K562 (cell line): ENCODE measurements at regions not wholly inside any gene's neighbourhood (a gene's known extent, or its start where the extent isn't known, plus 50 kb on each side); places are given as distances from the start of the nearest gene placed in this dataset.

Source experiments
- ATAC-seq: fragments of 200-7000 bp; cut with Tn5 transposase; 3 replicates; pipeline ENCODE4 v1.9.1; 2020; ENCODE audit warnings: moderate library complexity
- BruUV-seq: library from RNA; stranded (reverse); fragments of 400-500 nt; replicated peaks from 2 replicates; lab custom pipeline; 2021; lab: Mats Ljungman, UMichigan
- CTCF ChIA-PET: fragments of 300-600 bp; formaldehyde crosslinking; extraction: SDS; loops from one replicate; lab custom pipeline; 2021; ENCODE audit warnings: low intra/inter-chr PET ratio; lab: Yijun Ruan, JAX
- POLR2A ChIA-PET: fragments of 300-600, 350-650 bp; sonication (Branson Sonifier 250); formaldehyde crosslinking; extraction: SDS; loops from one replicate; lab custom pipeline; 2021; ENCODE audit warnings: antibody characterized with exemption, inconsistent platforms; lab: Yijun Ruan, JAX
- DNase-seq, 4 experiments: peaks; one replicate each; pipeline versions ENCODE4 v3.0.0 to v3.0.0-alpha.2; 2011 to 2018; ENCODE audit warnings: low spot score in 3 of 4, mixed read lengths in 3 of 4; ENCODE audit errors: extremely low read depth in 1 of 4
- FAIRE-seq: peaks from 2 replicates; lab custom pipeline; 2011; peaks lifted over from hg19 to GRCh38; lab: Jason Lieb, UNC
- H2AFZ ChIP-seq: 2 replicates; pipeline ENCODE4 v1.6.0; 2011; ENCODE audit warnings: low read depth, low read length, control low read depth, inconsistent platforms
- H3K27ac ChIP-seq: fragments of 200-600 bp; 3 replicates; pipeline ENCODE4 v1.8.0; 2011; ENCODE audit warnings: low read depth, mild to moderate bottlenecking, control low read depth, inconsistent platforms, low read length, moderate library complexity, mixed read lengths; ENCODE audit errors: extremely low read depth
- H3K27me3 ChIP-seq, 2 experiments: fragments of 300-600 bp in 1 of 2; 2 replicates in 1 of 2; 3 replicates in 1 of 2; pipeline versions ENCODE4 v1.6.0 to v1.8.0; 2011; ENCODE audit warnings: inconsistent platforms in 2 of 2, low read length in 2 of 2, mild to moderate bottlenecking in 1 of 2, mixed read lengths in 1 of 2, moderate library complexity in 1 of 2; ENCODE audit not compliant: control insufficient read depth in 2 of 2, insufficient read depth in 2 of 2
- H3K36me3 ChIP-seq: fragments of 300-600 bp; 3 replicates; pipeline ENCODE4 v1.8.0; 2011; ENCODE audit warnings: mild to moderate bottlenecking, low read length, inconsistent platforms; ENCODE audit not compliant: control insufficient read depth, insufficient read depth
- H3K4me1 ChIP-seq, 2 experiments: fragments of 200-600 bp in 1 of 2; replicated peaks in 1 of 2; 2 replicates in 1 of 2; 3 replicates in 1 of 2; pipeline versions ENCODE4 v1.5.1 to v1.8.0; 2011; ENCODE audit warnings: inconsistent platforms in 2 of 2, low read length in 2 of 2, mild to moderate bottlenecking in 1 of 2, mixed read lengths in 1 of 2, moderate library complexity in 1 of 2; ENCODE audit not compliant: control insufficient read depth in 2 of 2, insufficient read depth in 2 of 2
- H3K4me2 ChIP-seq: 2 replicates; pipeline ENCODE4 v1.6.1; 2011; ENCODE audit warnings: low read length, control low read depth, inconsistent platforms, mixed read lengths; ENCODE audit not compliant: insufficient read depth
- H3K4me3 ChIP-seq: fragments of 200-600 bp; sonication (generic), shearing (Covaris generic); 2 replicates; pipeline ENCODE4 v1.5.1; 2016; ENCODE audit warnings: control low read depth, inconsistent platforms
- H3K79me2 ChIP-seq: fragments of 200-600 bp; 3 replicates; pipeline ENCODE4 v1.8.0; 2011; ENCODE audit warnings: low read length, inconsistent platforms; ENCODE audit not compliant: control insufficient read depth, insufficient read depth
- H3K9ac ChIP-seq, 2 experiments: 2 replicates each; pipeline versions ENCODE4 v1.6.0 to v1.6.1; 2011; ENCODE audit warnings: low read depth in 2 of 2, low read length in 2 of 2, control low read depth in 1 of 2, inconsistent platforms in 1 of 2, mild to moderate bottlenecking in 1 of 2, mixed read lengths in 1 of 2; ENCODE audit not compliant: insufficient read depth in 1 of 2
- H3K9me1 ChIP-seq: one replicate; pipeline ENCODE4 v1.6.0; 2011; ENCODE audit warnings: inconsistent platforms, mild to moderate bottlenecking, low read length, moderate library complexity; ENCODE audit not compliant: control insufficient read depth, insufficient read depth
- H3K9me3 ChIP-seq: replicated peaks from 2 replicates; pipeline ENCODE4 v1.5.1; 2011; ENCODE audit warnings: low read depth, low read length, inconsistent platforms; ENCODE audit not compliant: control insufficient read depth, insufficient read depth
- H4K20me1 ChIP-seq: replicated peaks from 2 replicates; pipeline ENCODE4 v1.6.1; 2011; ENCODE audit warnings: low read length, inconsistent platforms, mixed read lengths; ENCODE audit not compliant: control insufficient read depth, insufficient read depth
- ETV6 ChIP-seq, 3 experiments: fragments of 150-350 bp in 1 of 3; sonication (generic) in 1 of 3; formaldehyde crosslinking in 1 of 3; IDR thresholded peaks; 2 replicates each; pipeline versions ENCODE4 v1.6.1 to v1.8.0; 2014 to 2022; ENCODE audit warnings: borderline replicate concordance in 2 of 3, low read depth in 2 of 3, antibody characterized with exemption in 1 of 3, low read length in 1 of 3, mild to moderate bottlenecking in 1 of 3, missing genetic modification reagents in 1 of 3
- GTF2A2 ChIP-seq: IDR thresholded peaks from 2 replicates; pipeline ENCODE4 v1.6.1; 2016; ENCODE audit warnings: mild to moderate bottlenecking, missing genetic modification characterization, missing compliant biosample characterization
- HDAC1 ChIP-seq, 2 experiments: fragments of 450-650 bp; IDR thresholded peaks; 2 replicates each; pipeline ENCODE4 v1.6.1; 2016 to 2017; ENCODE audit warnings: inconsistent platforms in 1 of 2, mild to moderate bottlenecking in 1 of 2, moderate library complexity in 1 of 2
- HNRNPK ChIP-seq: fragments of 200-400 bp; formaldehyde crosslinking; IDR thresholded peaks from one replicate; pipeline ENCODE4 v1.6.1; 2018; ENCODE audit warnings: mild to moderate bottlenecking, low read depth, low read length; ENCODE audit not compliant: poor library complexity, severe bottlenecking
- NR4A1 ChIP-seq, 2 experiments: fragments of 250-450 bp in 1 of 2; fragments of 450-650 bp in 1 of 2; sonication (Bioruptor Pico) in 1 of 2; IDR thresholded peaks; 2 replicates each; pipeline versions ENCODE4 v1.4.0 to v1.6.1; 2016 to 2020; ENCODE audit warnings: mild to moderate bottlenecking in 2 of 2, missing compliant biosample characterization in 1 of 2, missing genetic modification characterization in 1 of 2, moderate library complexity in 1 of 2
- PCBP1 ChIP-seq: fragments of 200-400 bp; formaldehyde crosslinking; IDR thresholded peaks from 2 replicates; pipeline ENCODE4 v1.6.1; 2018; ENCODE audit warnings: mild to moderate bottlenecking, low read depth, low read length; ENCODE audit not compliant: poor library complexity, severe bottlenecking
- POLR3G ChIP-seq: IDR thresholded peaks from 2 replicates; pipeline ENCODE4 v1.6.1; 2011; ENCODE audit not compliant: insufficient read length, insufficient replicate concordance; ENCODE audit errors: extremely low read depth
- PRPF4 ChIP-seq: fragments of 200-400 bp; formaldehyde crosslinking; IDR thresholded peaks from one replicate; pipeline ENCODE4 v1.6.1; 2017; ENCODE audit warnings: low read length, low read depth, mild to moderate bottlenecking; ENCODE audit not compliant: insufficient read depth, poor library complexity, severe bottlenecking
- SAFB2 ChIP-seq: fragments of 200-400 bp; formaldehyde crosslinking; IDR thresholded peaks from 2 replicates; pipeline ENCODE4 v1.6.1; 2018; ENCODE audit warnings: borderline replicate concordance, low read length, low read depth, moderate library complexity; ENCODE audit not compliant: severe bottlenecking
- TEAD4 ChIP-seq, 2 experiments: sonication (generic) in 1 of 2; formaldehyde crosslinking in 1 of 2; IDR thresholded peaks; 2 replicates each; pipeline versions ENCODE4 v1.6.1 to v1.8.0; 2012 to 2022; ENCODE audit warnings: borderline replicate concordance in 1 of 2, inconsistent platforms in 1 of 2, low read length in 1 of 2, mild to moderate bottlenecking in 1 of 2, missing genetic modification reagents in 1 of 2
- XRCC5 ChIP-seq: fragments of 200-400 bp; formaldehyde crosslinking; IDR thresholded peaks from 2 replicates; pipeline ENCODE4 v1.6.1; 2017; ENCODE audit warnings: low read depth, mild to moderate bottlenecking, low read length
- ZNF76 ChIP-seq: fragments of 250-450 bp; sonication (Bioruptor Pico); IDR thresholded peaks from 2 replicates; pipeline ENCODE4 v1.4.0; 2020; ENCODE audit warnings: mild to moderate bottlenecking, moderate library complexity, borderline replicate concordance
- WGBS: fragments of 100-300 bp; shearing (Covaris generic); methylation state at CpG from one replicate; pipeline ENCODE4 v1.1.6; 2016; ENCODE audit warnings: low coverage, mixed read lengths; ENCODE audit not compliant: insufficient coverage; ENCODE audit errors: missing lambda C conversion rate; 5-methylcytosine and 5-hydroxymethylcytosine counted together
- in situ Hi-C: fragments of 300-500 bp; cut with MboI; formaldehyde crosslinking; loops from 4 replicates; pipeline ENCODE4 v1.15.0; 2018; ENCODE audit warnings: inconsistent platforms, mixed read lengths
- intact Hi-C: fragments of 100-400 bp; cut with micrococcal nuclease; formaldehyde crosslinking; loops from 2 replicates; pipeline ENCODE4 v1.14.2; 2022
- TF ChIP-seq, protein P1 (sequence below): fragments of 450-650 bp; formaldehyde crosslinking; IDR thresholded peaks from 2 replicates; pipeline ENCODE4 v1.4.0; 2020; ENCODE audit warnings: mild to moderate bottlenecking, moderate library complexity
- TF ChIP-seq, protein P2 (sequence below): fragments of 250-450 bp; sonication (Bioruptor Pico); IDR thresholded peaks from 2 replicates; pipeline ENCODE4 v1.9.0; 2021; ENCODE audit warnings: mild to moderate bottlenecking
- TF ChIP-seq, protein P3 (sequence below), 2 experiments: fragments of 150-350 bp in 1 of 2; IDR thresholded peaks; 2 replicates each; pipeline ENCODE4 v1.6.1; 2012 to 2016; ENCODE audit warnings: low read depth in 2 of 2, low read length in 2 of 2, mild to moderate bottlenecking in 1 of 2, moderate library complexity in 1 of 2

DNA sequence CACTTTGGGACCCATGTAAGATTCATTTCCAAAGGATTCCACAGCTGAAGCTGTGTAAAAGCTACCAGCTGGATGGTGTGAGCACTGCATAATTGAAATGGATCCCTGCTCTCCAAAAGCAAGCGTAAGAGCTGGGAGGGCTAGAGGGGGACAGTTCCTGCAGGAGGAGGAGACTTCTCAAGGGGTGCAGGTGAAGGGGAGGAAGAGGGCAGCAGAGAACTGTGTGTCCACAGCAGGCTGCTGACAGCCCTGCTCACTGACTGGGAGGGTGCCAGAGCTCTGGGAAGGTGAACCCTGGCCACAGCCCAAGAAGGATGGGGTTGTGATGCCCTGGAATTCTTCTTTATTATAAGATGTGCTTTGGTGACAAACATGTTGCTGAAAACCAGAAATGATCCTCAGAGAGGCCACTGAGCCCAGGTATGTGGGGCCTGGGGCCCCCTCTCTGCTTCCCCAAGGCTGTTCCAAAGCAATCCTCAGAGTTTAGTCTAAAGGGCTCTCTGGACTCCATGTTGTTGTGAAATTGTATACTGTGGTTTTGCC is 112.8 kb upstream of the SLC25A48 start:
- H3K36me3 ChIP-seq, result no peaks in the 10 kb centered on the region
- no peak overlapping the region for H3K9ac ChIP-seq
- intact Hi-C loops (no loop called here), in situ Hi-C loops (loop anchor here (10.0 kb wide), 1 partner anchor 257 kb away; no protein-coding TSS in a partner anchor)
- H3K4me3 ChIP-seq, result no peak overlapping the region
- TF ChIP-seq PRPF4, result no peak
- no peak for TF ChIP-seq POLR3G
- no peak for TF ChIP-seq ZNF76 (CRISPR knock-in tag)
- TF ChIP-seq HDAC1 (IDR thresholded peaks at IDR 0.05), result no peak
- TF ChIP-seq SAFB2, result no peak
- TF ChIP-seq XRCC5, result no peak
- TF ChIP-seq GTF2A2, result no peak
- no peak for TF ChIP-seq TEAD4 (IDR thresholded peaks at IDR 0.05; ENCODE audit: low read length)
- no peak for TF ChIP-seq TEAD4 (CRISPR knock-in tag; IDR thresholded peaks at IDR 0.05; ENCODE audit: borderline replicate concordance)
- no peak for TF ChIP-seq PCBP1
- TF ChIP-seq, protein P1, sequence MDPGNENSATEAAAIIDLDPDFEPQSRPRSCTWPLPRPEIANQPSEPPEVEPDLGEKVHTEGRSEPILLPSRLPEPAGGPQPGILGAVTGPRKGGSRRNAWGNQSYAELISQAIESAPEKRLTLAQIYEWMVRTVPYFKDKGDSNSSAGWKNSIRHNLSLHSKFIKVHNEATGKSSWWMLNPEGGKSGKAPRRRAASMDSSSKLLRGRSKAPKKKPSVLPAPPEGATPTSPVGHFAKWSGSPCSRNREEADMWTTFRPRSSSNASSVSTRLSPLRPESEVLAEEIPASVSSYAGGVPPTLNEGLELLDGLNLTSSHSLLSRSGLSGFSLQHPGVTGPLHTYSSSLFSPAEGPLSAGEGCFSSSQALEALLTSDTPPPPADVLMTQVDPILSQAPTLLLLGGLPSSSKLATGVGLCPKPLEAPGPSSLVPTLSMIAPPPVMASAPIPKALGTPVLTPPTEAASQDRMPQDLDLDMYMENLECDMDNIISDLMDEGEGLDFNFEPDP (CRISPR knock-in tag), result no peak
- no peak for TF ChIP-seq ETV6 (IDR thresholded peaks at IDR 0.05; ENCODE audit: borderline replicate concordance in 1 of 2, low read depth in 2 of 2, low read length in 1 of 2)
- no peak for TF ChIP-seq ETV6 (CRISPR knock-in tag; IDR thresholded peaks at IDR 0.05; ENCODE audit: borderline replicate concordance)
- TF ChIP-seq HNRNPK, result no peak
- no peak for TF ChIP-seq NR4A1 (CRISPR knock-in tag; IDR thresholded peaks at IDR 0.05)
- TF ChIP-seq NR4A1 (tag; IDR thresholded peaks at IDR 0.05), result no peak
- TF ChIP-seq, protein P2, sequence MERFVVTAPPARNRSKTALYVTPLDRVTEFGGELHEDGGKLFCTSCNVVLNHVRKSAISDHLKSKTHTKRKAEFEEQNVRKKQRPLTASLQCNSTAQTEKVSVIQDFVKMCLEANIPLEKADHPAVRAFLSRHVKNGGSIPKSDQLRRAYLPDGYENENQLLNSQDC (CRISPR knock-in tag), result no peak
- TF ChIP-seq, protein P3, sequence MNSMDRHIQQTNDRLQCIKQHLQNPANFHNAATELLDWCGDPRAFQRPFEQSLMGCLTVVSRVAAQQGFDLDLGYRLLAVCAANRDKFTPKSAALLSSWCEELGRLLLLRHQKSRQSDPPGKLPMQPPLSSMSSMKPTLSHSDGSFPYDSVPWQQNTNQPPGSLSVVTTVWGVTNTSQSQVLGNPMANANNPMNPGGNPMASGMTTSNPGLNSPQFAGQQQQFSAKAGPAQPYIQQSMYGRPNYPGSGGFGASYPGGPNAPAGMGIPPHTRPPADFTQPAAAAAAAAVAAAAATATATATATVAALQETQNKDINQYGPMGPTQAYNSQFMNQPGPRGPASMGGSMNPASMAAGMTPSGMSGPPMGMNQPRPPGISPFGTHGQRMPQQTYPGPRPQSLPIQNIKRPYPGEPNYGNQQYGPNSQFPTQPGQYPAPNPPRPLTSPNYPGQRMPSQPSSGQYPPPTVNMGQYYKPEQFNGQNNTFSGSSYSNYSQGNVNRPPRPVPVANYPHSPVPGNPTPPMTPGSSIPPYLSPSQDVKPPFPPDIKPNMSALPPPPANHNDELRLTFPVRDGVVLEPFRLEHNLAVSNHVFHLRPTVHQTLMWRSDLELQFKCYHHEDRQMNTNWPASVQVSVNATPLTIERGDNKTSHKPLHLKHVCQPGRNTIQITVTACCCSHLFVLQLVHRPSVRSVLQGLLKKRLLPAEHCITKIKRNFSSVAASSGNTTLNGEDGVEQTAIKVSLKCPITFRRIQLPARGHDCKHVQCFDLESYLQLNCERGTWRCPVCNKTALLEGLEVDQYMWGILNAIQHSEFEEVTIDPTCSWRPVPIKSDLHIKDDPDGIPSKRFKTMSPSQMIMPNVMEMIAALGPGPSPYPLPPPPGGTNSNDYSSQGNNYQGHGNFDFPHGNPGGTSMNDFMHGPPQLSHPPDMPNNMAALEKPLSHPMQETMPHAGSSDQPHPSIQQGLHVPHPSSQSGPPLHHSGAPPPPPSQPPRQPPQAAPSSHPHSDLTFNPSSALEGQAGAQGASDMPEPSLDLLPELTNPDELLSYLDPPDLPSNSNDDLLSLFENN (IDR thresholded peaks at IDR 0.05; ENCODE audit: low read depth in 2 of 2, low read length in 2 of 2), result no peak
- ATAC-seq (no peak), DNase-seq (no peak), FAIRE-seq (no peak)
- no peaks in the 10 kb centered on the region for H3K79me2 ChIP-seq
- POLR2A ChIA-PET, result no interaction called here
- no peak overlapping the region for H2AFZ ChIP-seq
- no peak overlapping the region for H3K4me2 ChIP-seq
- no peaks in the 10 kb centered on the region for H3K9me3 ChIP-seq
- H3K27me3 ChIP-seq, result peaks cover 0 to 32% of the 10 kb centered on the region in 2 experiments; a peak in 3 of 5 replicates
- H3K9me1 ChIP-seq, result no peaks in the 10 kb centered on the region
- CTCF ChIA-PET, result no interaction called here
- no TSS peak for BruUV-seq
- H4K20me1 ChIP-seq, result no peaks in the 10 kb centered on the region
- 0% methylated on average over 1 of the region's 1 CpG for WGBS
- H3K4me1 ChIP-seq, result no peaks in the 10 kb centered on the region
- no peak overlapping the region for H3K27ac ChIP-seq
